WTC11 (cell line): ENCODE measurements at regions not wholly inside any gene's neighbourhood (a gene's known extent, or its start where the extent isn't known, plus 50 kb on each side); places are given as distances from the start of the nearest gene placed in this dataset.

Experiments
- CREB1 ChIP-seq: sonication (generic); formaldehyde crosslinking; IDR thresholded peaks from 2 replicates; pipeline ENCODE4 v1.8.0; 2023; ENCODE audit warnings: mild to moderate bottlenecking, missing genetic modification reagents
- NR3C1 ChIP-seq: sonication (generic); formaldehyde crosslinking; conservative IDR thresholded peaks from 2 replicates; pipeline ENCODE4 v1.8.1; 2023; ENCODE audit warnings: low read depth, mild to moderate bottlenecking, missing genetic modification reagents
- SP1 ChIP-seq: sonication (generic); formaldehyde crosslinking; conservative IDR thresholded peaks from 2 replicates; pipeline ENCODE4 v1.8.1; 2022; ENCODE audit warnings: missing genetic modification reagents
- TF ChIP-seq, protein P1 (sequence below): sonication (generic); formaldehyde crosslinking; IDR thresholded peaks from 2 replicates; pipeline ENCODE4 v1.8.0; 2022; ENCODE audit warnings: mild to moderate bottlenecking, missing genetic modification reagents
- TF ChIP-seq, protein P2 (sequence below): fragments of 200-600 bp; IDR thresholded peaks from 2 replicates; pipeline ENCODE4 v1.8.0; 2022; ENCODE audit warnings: antibody characterized with exemption

DNA sequence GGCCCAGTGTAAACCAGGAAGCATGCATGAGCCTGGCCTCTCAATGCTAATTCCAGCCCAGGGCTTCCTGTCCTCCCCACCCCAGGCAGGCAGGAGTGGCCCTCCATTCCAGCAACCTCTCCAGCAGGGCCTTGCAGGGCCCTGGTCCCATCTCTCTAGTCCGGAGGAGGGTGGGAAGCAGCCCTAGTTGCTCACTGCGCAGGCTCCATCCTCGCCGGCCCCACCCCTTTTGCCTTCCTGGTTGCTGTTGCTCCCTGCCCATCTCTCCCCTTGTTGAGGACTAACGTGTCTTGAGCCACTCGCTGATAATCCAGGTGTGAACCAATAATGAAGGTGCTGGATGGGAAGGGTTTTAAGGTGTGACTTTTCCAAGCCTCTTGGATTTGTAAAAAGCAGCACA is 161.2 kb upstream of the BCOR start:
- TF ChIP-seq, protein P1, sequence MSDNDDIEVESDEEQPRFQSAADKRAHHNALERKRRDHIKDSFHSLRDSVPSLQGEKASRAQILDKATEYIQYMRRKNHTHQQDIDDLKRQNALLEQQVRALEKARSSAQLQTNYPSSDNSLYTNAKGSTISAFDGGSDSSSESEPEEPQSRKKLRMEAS (CRISPR knock-in tag) = no peak
- TF ChIP-seq, protein P2, sequence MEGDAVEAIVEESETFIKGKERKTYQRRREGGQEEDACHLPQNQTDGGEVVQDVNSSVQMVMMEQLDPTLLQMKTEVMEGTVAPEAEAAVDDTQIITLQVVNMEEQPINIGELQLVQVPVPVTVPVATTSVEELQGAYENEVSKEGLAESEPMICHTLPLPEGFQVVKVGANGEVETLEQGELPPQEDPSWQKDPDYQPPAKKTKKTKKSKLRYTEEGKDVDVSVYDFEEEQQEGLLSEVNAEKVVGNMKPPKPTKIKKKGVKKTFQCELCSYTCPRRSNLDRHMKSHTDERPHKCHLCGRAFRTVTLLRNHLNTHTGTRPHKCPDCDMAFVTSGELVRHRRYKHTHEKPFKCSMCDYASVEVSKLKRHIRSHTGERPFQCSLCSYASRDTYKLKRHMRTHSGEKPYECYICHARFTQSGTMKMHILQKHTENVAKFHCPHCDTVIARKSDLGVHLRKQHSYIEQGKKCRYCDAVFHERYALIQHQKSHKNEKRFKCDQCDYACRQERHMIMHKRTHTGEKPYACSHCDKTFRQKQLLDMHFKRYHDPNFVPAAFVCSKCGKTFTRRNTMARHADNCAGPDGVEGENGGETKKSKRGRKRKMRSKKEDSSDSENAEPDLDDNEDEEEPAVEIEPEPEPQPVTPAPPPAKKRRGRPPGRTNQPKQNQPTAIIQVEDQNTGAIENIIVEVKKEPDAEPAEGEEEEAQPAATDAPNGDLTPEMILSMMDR = no peak
- TF ChIP-seq SP1 (CRISPR knock-in tag) = no peak
- TF ChIP-seq CREB1 = no peak
- no peak for TF ChIP-seq NR3C1 (CRISPR knock-in tag)
